Smooth muscle cell (in vitro differentiated cells): ENCODE measurements at regions not wholly inside any gene's neighbourhood (a gene's known extent, or its start where the extent isn't known, plus 50 kb on each side); places are given as distances from the start of the nearest gene placed in this dataset.

ENCODE experiments used
- DNase-seq: peaks from one replicate; lab custom pipeline; 2025; ENCODE audit not compliant: unreplicated experiment; lab: John Stamatoyannopoulos, UW
- H2AFZ ChIP-seq: fragments of 200-600 bp; sonication (generic); 2 replicates; pipeline ENCODE4 v1.6.0; 2016; ENCODE audit warnings: antibody characterized with exemption, low read depth, mild to moderate bottlenecking
- H3F3A ChIP-seq: fragments of 200-600 bp; sonication (generic); 2 replicates; pipeline ENCODE4 v1.6.0; 2017; ENCODE audit warnings: antibody characterized with exemption, low read depth
- H3K27ac ChIP-seq: fragments of 200-600 bp; sonication (generic); 2 replicates; pipeline ENCODE4 v1.5.1; 2016; ENCODE audit warnings: low read depth, mild to moderate bottlenecking
- H3K27me3 ChIP-seq: fragments of 200-600 bp; sonication (generic); 2 replicates; pipeline ENCODE4 v1.6.1; 2016; ENCODE audit warnings: low read depth, mild to moderate bottlenecking
- H3K36me3 ChIP-seq: fragments of 200-600 bp; sonication (generic); 2 replicates; pipeline ENCODE4 v1.5.1; 2016; ENCODE audit warnings: low read depth
- H3K4me1 ChIP-seq: fragments of 200-600 bp; sonication (generic); 2 replicates; pipeline ENCODE4 v1.5.1; 2016; ENCODE audit warnings: low read depth
- H3K4me2 ChIP-seq: fragments of 200-600 bp; sonication (generic); 2 replicates; pipeline ENCODE4 v1.6.0; 2016; ENCODE audit warnings: mild to moderate bottlenecking
- H3K4me3 ChIP-seq: fragments of 200-600 bp; sonication (generic); 2 replicates; pipeline ENCODE4 v1.5.1; 2016; ENCODE audit warnings: mild to moderate bottlenecking
- H3K79me2 ChIP-seq: fragments of 200-600 bp; sonication (generic); 2 replicates; pipeline ENCODE4 v1.6.0; 2016; ENCODE audit warnings: low read depth, mild to moderate bottlenecking
- H3K9ac ChIP-seq: fragments of 200-600 bp; sonication (generic); 2 replicates; pipeline ENCODE4 v1.6.0; 2016; ENCODE audit warnings: low read depth
- H3K9me3 ChIP-seq: fragments of 200-600 bp; sonication (generic); replicated peaks from 2 replicates; pipeline ENCODE4 v1.5.1; 2016; ENCODE audit warnings: low read depth
- H4K20me1 ChIP-seq: fragments of 200-600 bp; sonication (generic); 2 replicates; pipeline ENCODE4 v1.6.0; 2016; ENCODE audit warnings: low read depth
- WGBS: methylation state at CpG from one replicate; pipeline ENCODE4 v1.1.7; 2016; ENCODE audit warnings: low lambda C conversion rate; 5-methylcytosine and 5-hydroxymethylcytosine counted together
- TF ChIP-seq, protein P1 (sequence below): fragments of 200-600 bp; sonication (generic); IDR thresholded peaks from 2 replicates; pipeline ENCODE4 v1.5.1; 2017; ENCODE audit warnings: borderline replicate concordance, mild to moderate bottlenecking, antibody characterized with exemption; ENCODE audit not compliant: insufficient read depth, poor library complexity, severe bottlenecking

DNA sequence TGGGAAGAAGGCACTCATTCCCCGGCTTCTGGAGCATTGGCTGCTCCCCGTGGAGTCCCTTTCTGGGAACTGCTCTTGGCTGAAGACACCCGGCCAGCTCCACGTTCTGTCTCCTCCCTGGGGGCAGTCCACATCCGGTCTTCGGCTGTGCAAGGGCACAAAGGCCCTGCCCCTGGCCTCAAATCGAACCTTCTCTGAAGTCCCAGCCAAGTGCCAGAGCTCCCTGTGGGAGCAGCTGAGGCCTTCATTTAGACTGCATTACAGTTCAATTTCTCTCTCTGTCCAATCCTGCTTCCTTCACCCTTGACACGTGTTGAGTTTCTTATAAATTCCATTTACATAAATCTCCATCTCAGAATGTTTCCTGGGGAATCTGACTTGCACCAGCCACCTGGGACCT lies 132.9 kb upstream of the POU3F1 start:
- H3K4me1 ChIP-seq: no peaks in the 10 kb centered on the region

DNA sequence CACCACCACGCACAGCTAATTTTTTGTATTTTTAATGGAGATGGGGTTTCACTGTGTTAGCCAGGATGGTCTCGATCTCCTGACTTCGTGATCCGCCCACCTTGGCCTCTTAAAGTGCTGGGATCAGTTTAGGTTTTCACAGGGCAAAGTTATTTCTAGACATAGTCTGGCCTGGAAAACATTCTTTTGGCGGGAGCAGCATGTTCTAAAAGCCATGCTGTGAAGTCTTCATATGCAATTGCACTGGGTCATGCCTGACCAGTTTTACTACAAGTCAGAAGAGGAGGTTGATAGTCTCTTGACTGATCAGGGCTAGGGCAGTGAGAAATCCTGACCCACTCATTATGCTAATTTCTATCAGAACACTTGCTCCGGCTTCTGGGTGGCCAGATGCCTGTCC lies 131.6 kb upstream of the POU3F1 start:
- Histone ChIP-seq H3K36me3 (no peaks in the 10 kb centered on the region), H4K20me1 (no peaks in the 10 kb centered on the region), H3K4me1 (no peaks in the 10 kb centered on the region), H3K9me3 (no peaks in the 10 kb centered on the region), H3K27ac (no peak overlapping the region), H3K9ac (no peak overlapping the region), H3F3A (no peaks in the 10 kb centered on the region), H3K4me2 (no peak overlapping the region), H3K79me2 (no peaks in the 10 kb centered on the region), H3K4me3 (no peak overlapping the region), H2AFZ (no peak overlapping the region), H3K27me3 (no peaks in the 10 kb centered on the region)
- WGBS: 88% methylated on average over 6 of the region's 6 CpGs
- DNase-seq: no peak
- TF ChIP-seq, protein P1, sequence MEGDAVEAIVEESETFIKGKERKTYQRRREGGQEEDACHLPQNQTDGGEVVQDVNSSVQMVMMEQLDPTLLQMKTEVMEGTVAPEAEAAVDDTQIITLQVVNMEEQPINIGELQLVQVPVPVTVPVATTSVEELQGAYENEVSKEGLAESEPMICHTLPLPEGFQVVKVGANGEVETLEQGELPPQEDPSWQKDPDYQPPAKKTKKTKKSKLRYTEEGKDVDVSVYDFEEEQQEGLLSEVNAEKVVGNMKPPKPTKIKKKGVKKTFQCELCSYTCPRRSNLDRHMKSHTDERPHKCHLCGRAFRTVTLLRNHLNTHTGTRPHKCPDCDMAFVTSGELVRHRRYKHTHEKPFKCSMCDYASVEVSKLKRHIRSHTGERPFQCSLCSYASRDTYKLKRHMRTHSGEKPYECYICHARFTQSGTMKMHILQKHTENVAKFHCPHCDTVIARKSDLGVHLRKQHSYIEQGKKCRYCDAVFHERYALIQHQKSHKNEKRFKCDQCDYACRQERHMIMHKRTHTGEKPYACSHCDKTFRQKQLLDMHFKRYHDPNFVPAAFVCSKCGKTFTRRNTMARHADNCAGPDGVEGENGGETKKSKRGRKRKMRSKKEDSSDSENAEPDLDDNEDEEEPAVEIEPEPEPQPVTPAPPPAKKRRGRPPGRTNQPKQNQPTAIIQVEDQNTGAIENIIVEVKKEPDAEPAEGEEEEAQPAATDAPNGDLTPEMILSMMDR: no peak

More for the DNA sequence above, 132.9 kb upstream of the POU3F1 start:
- no peak overlapping the region for H3K4me3 ChIP-seq
- no peak overlapping the region for H3K27ac ChIP-seq
- H3K4me2 ChIP-seq: no peak overlapping the region
- no peaks in the 10 kb centered on the region for H3K9me3 ChIP-seq
- DNase-seq: no peak
- no peaks in the 10 kb centered on the region for H3K79me2 ChIP-seq
- H4K20me1 ChIP-seq: no peaks in the 10 kb centered on the region
- no peaks in the 10 kb centered on the region for H3K27me3 ChIP-seq
- TF ChIP-seq, protein P1: no peak
- H3F3A ChIP-seq: no peaks in the 10 kb centered on the region
- no peak overlapping the region for H3K9ac ChIP-seq
- 81% methylated on average over 8 of the region's 8 CpGs for WGBS
- H3K36me3 ChIP-seq: no peaks in the 10 kb centered on the region
- no peak overlapping the region for H2AFZ ChIP-seq

DNA sequence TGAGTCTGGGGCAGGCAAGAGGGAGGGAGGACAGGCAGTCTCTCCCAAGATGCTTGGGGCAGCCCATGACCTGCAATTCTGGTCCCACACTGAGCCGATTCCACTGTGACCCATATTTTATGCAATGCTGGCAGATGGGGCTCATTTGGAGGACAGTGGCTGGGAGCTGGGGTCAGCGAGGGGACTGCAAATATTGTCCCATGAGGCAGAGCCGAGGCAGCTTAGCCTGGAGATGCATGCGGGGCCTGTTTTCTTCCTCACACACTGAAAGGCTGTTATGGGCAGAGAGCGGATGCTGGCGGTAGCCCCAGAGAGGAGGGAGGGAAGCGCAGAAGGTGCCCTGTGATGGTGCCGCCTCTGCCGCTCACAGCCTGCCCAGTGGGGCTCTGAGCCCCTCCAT lies 128.5 kb upstream of the POU3F1 start:
- no peak overlapping the region for H3K4me3 ChIP-seq

DNA sequence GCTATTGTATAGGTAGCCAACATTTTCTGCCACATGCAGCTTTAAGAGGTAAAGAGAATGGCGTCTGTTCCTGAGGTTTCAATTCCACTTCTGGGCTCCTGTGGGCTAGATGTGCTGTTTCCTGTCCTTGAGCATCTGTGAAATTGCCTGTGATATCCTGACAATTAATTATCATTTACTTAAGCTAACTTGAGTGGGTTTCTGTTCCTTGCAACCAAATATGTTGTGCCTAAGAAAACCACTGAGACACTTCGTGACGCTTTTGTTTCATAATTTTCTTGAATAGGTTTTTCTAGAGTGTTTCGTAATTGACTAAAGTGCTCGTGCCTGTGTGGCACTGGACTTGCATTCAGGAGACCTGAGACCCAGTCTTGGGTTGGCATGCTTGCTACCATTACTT lies 127.3 kb upstream of the POU3F1 start:
- DNase-seq: no peak
- 91% methylated on average over 5 of the region's 5 CpGs for WGBS

More for the DNA sequence above, 128.5 kb upstream of the POU3F1 start:
- WGBS: 94% methylated on average over 9 of the region's 9 CpGs
- no peak for DNase-seq
- Histone ChIP-seq H3F3A (no peaks in the 10 kb centered on the region), H4K20me1 (no peaks in the 10 kb centered on the region), H3K36me3 (no peaks in the 10 kb centered on the region), H3K79me2 (no peaks in the 10 kb centered on the region), H3K27me3 (no peaks in the 10 kb centered on the region), H2AFZ (no peak overlapping the region), H3K4me2 (no peak overlapping the region), H3K27ac (no peak overlapping the region), H3K9ac (no peak overlapping the region), H3K9me3 (no peaks in the 10 kb centered on the region), H3K4me1 (no peaks in the 10 kb centered on the region)
- TF ChIP-seq, protein P1: no peak

More for the DNA sequence above, 127.3 kb upstream of the POU3F1 start:
- no peaks in the 10 kb centered on the region for H3K9me3 ChIP-seq
- no peak overlapping the region for H3K9ac ChIP-seq
- TF ChIP-seq, protein P1: no peak
- no peaks in the 10 kb centered on the region for H3K79me2 ChIP-seq
- H3K27me3 ChIP-seq: no peaks in the 10 kb centered on the region
- no peaks in the 10 kb centered on the region for H3K36me3 ChIP-seq
- no peaks in the 10 kb centered on the region for H3F3A ChIP-seq
- no peak overlapping the region for H3K4me2 ChIP-seq
- no peaks in the 10 kb centered on the region for H3K4me1 ChIP-seq
- no peak overlapping the region for H3K4me3 ChIP-seq
- no peak overlapping the region for H2AFZ ChIP-seq
- H4K20me1 ChIP-seq: no peaks in the 10 kb centered on the region
- no peak overlapping the region for H3K27ac ChIP-seq
